Right lobe of liver (tissue), 6 donors: ENCODE measurements at regions not wholly inside any gene's neighbourhood (a gene's known extent, or its start where the extent isn't known, plus 50 kb on each side); places are given as distances from the start of the nearest gene placed in this dataset.

Experiments used
- ATAC-seq, 4 donors: fragments of 200-7000 bp; cut with Tn5 transposase; one replicate each; pipeline ENCODE4 v1.9.1; 2020; ENCODE audit warnings: mild to moderate bottlenecking in 4 of 4, moderate library complexity in 4 of 4
- DNase-seq, 3 donors: peaks; one replicate each; pipeline ENCODE4 v3.0.0-alpha.2; 2020
- H3K27ac ChIP-seq, 3 donors: fragments of 200-600 bp; one replicate each; pipeline ENCODE4 v1.8.0; 2022
- H3K27me3 ChIP-seq, 2 donors: fragments of 200-600 bp; one replicate each; pipeline ENCODE4 v1.8.0; 2022
- H3K36me3 ChIP-seq, 4 donors: fragments of 200-600 bp; sonication (generic) in 1 of 4; one replicate each; pipeline versions ENCODE4 v1.5.1 to v1.8.0; 2017 to 2022; ENCODE audit warnings: control low read depth in 1 of 4
- H3K4me1 ChIP-seq, 4 donors: fragments of 200-600 bp; sonication (generic) in 1 of 4; one replicate each; pipeline versions ENCODE4 v1.5.1 to v1.8.0; 2017 to 2022; ENCODE audit warnings: control low read depth in 1 of 4
- H3K4me3 ChIP-seq, 3 donors: fragments of 200-600 bp; one replicate each; pipeline ENCODE4 v1.8.0; 2022
- H3K9me3 ChIP-seq, 4 donors: fragments of 200-600 bp; sonication (generic) in 1 of 4; one replicate each; pipeline versions ENCODE4 v1.5.1 to v1.8.0; 2017 to 2022; ENCODE audit warnings: control low read depth in 1 of 4
- CTCF ChIP-seq, 4 donors: fragments of 200-600 bp in 3 of 4; fragments of 450-650 bp in 1 of 4; IDR thresholded peaks; one replicate each; pipeline versions ENCODE4 v1.5.1 to v1.8.0; 2016 to 2022; ENCODE audit warnings: antibody characterized with exemption in 4 of 4, mild to moderate bottlenecking in 2 of 4
- POLR2A ChIP-seq: fragments of 450-650 bp; IDR thresholded peaks from one replicate; pipeline ENCODE4 v1.6.1; 2017; ENCODE audit warnings: antibody characterized with exemption, mild to moderate bottlenecking
- WGBS: methylation state at CpG from one replicate; pipeline ENCODE4 v1.1.6; 2018; ENCODE audit warnings: low coverage, low lambda C conversion rate; ENCODE audit not compliant: insufficient coverage; ENCODE audit errors: missing lambda C conversion rate; 5-methylcytosine and 5-hydroxymethylcytosine counted together
- intact Hi-C, 2 donors: fragments of 100-400 bp; cut with DNase I; formaldehyde crosslinking; loops; one replicate each; pipeline versions ENCODE4 v1.11.2 to v1.14.1; 2022
- donor health status: DM: no; HTN: yes; CAD: no.
- donor health status: DM: no; HTN: no; CAD: no.
- donor health status: DM: no; HTN: no; CAD: no.
- donor health status: DM: no; HTN: yes; CAD: no.
- donor health status: DM: no; HTN: yes; CAD: no.

- Histone ChIP-seq H3K27me3 (no peaks in the 10 kb centered on the region), H3K4me1 (peaks cover 0 to 15% (median 7%) of the 10 kb centered on the region in 4 donors), H3K27ac (peak overlapping the region in 2 of 3 donors; percentile 71 to 79), H3K36me3 (no peaks in the 10 kb centered on the region), H3K4me3 (peak overlapping the region in 1 of 3 donors; percentile 9), H3K9me3 (no peaks in the 10 kb centered on the region)
- 17% methylated on average over 12 of the region's 12 CpGs for WGBS
- ATAC-seq = peak; percentile 95 to 98 (median 98)
- intact Hi-C loops = no loop called here
- TF ChIP-seq CTCF (IDR thresholded peaks at IDR 0.05) = peak in 1 of 4 donors; percentile 17
- TF ChIP-seq POLR2A = peak; percentile 26
- DNase-seq = peak; percentile 38 to 63 (median 53)
Observed at GRCh38 chr13:109309625-109310363, 476.6 kb downstream of the IRS2 start.

GRCh38 chr13:109307027-109307426 is 479.4 kb downstream of the IRS2 start:
- no peaks in the 10 kb centered on the region for H3K9me3 ChIP-seq
- no peak overlapping the region for H3K27ac ChIP-seq
- DNase-seq (no peak), ATAC-seq (no peak)
- 83% methylated on average over 4 of the region's 6 CpGs for WGBS
- intact Hi-C loops = no loop called here
- TF ChIP-seq CTCF (IDR thresholded peaks at IDR 0.05) = no peak
- no peak for TF ChIP-seq POLR2A
- H3K4me1 ChIP-seq = peaks cover 0 to 15% (median 7%) of the 10 kb centered on the region in 4 donors
- H3K36me3 ChIP-seq = no peaks in the 10 kb centered on the region
- H3K4me3 ChIP-seq = no peak overlapping the region
- H3K27me3 ChIP-seq = no peaks in the 10 kb centered on the region

GRCh38 chr13:109301726-109302125 is 484.7 kb downstream of the IRS2 start:
- Histone ChIP-seq H3K27me3 (no peaks in the 10 kb centered on the region), H3K4me3 (no peak overlapping the region), H3K9me3 (no peaks in the 10 kb centered on the region), H3K36me3 (no peaks in the 10 kb centered on the region), H3K4me1 (no peaks in the 10 kb centered on the region), H3K27ac (no peak overlapping the region)
- TF ChIP-seq CTCF (IDR thresholded peaks at IDR 0.05) (no peak), POLR2A (no peak)
- 80% methylated on average over 2 of the region's 5 CpGs for WGBS
- no peak for ATAC-seq
- intact Hi-C loops = no loop called here
- DNase-seq = no peak

GRCh38 chr13:109301276-109301675 is 485.1 kb downstream of the IRS2 start:
- TF ChIP-seq POLR2A (no peak), CTCF (IDR thresholded peaks at IDR 0.05) (no peak)
- Histone ChIP-seq H3K36me3 (no peaks in the 10 kb centered on the region), H3K4me3 (no peak overlapping the region), H3K27ac (no peak overlapping the region), H3K27me3 (no peaks in the 10 kb centered on the region), H3K9me3 (no peaks in the 10 kb centered on the region), H3K4me1 (no peaks in the 10 kb centered on the region)
- intact Hi-C loops = no loop called here
- WGBS = 92% methylated on average over 2 of the region's 4 CpGs
- ATAC-seq = no peak
- no peak for DNase-seq
